Superior temporal gyrus (tissue), 1 donor: ENCODE measurements at regions not wholly inside any gene's neighbourhood (a gene's known extent, or its start where the extent isn't known, plus 50 kb on each side); places are given as distances from the start of the nearest gene placed in this dataset.

Experiments
- DNase-seq: peaks from one replicate; pipeline ENCODE4 v3.0.0-alpha.2; 2016; ENCODE audit errors: extremely low spot score

DNA sequence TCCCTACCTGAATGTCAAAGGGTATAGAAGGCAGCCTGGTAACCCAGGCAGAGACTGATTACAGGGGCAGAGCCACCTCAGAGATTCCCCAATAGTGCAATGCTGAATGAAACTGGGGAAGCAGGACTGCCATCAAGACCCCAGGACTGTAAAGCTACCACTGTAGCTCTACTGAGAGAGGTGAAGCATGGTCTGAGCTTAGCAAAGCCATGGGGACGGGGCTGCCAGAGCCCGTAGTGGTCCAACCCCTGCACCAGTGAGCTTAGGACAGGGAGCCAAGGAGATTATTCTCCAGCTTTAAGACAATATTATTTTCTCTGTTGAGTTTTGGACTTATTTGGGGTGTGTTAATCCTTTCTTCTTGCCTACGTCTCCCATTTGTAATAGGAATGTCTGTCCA lies 679.3 kb upstream of the GRAMD2B start:
- DNase-seq = no peak

- no peak for DNase-seq
These were observed 676.3 kb upstream of the GRAMD2B start for GRCh38 chr5:125746917-125747316.

GRCh38 chr5:125750147-125750860 lies 672.9 kb upstream of the GRAMD2B start:
- no peak for DNase-seq

GRCh38 chr5:125750861-125751186 lies 672.4 kb upstream of the GRAMD2B start:
- no peak for DNase-seq

DNA sequence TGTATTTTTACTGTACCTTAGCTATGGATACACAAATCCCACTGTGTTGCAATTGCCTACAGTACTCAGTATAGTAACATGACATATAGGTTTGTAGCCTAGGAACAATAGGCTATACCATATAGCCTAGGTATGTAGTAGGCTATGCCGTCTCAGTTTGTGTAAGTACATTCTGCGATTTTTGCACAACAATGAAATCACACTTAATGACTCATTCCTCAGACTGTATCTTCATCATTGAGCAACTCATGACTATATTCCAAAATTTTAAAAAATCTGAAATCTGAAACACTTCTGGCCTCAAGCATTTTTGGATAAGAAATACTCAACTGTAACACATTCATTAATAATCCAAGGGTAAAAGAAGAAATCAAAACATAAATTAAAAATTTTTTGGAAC lies 666.8 kb upstream of the GRAMD2B start:
- no peak for DNase-seq

DNA sequence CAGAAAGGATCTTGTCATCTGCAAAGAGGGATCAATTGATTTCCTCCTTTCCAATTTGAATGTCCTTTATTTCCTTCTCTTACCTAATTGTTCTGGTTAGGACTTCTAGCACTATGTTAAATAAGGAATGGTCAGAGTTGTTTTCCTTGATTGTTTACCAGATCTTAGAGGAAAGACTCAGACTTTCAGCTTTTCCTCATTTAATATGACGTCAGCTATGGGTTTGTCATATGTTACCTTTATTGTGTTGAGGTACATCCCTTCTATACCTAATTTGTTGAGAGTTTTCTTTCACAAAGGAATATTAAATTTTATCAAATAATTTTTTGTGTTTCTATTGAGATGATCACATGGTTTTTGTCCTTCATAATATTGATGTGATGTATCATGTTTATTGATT lies 656.5 kb upstream of the GRAMD2B start:
- DNase-seq = no peak

- peak; percentile 25 for DNase-seq
These were observed 647.3 kb upstream of the GRAMD2B start for GRCh38 chr5:125775896-125776295.

- no peak for DNase-seq
These were observed 646.5 kb upstream of the GRAMD2B start for GRCh38 chr5:125776656-125777139.

- no peak for DNase-seq
These were observed 644.4 kb upstream of the GRAMD2B start for GRCh38 chr5:125778791-125779190.

DNA sequence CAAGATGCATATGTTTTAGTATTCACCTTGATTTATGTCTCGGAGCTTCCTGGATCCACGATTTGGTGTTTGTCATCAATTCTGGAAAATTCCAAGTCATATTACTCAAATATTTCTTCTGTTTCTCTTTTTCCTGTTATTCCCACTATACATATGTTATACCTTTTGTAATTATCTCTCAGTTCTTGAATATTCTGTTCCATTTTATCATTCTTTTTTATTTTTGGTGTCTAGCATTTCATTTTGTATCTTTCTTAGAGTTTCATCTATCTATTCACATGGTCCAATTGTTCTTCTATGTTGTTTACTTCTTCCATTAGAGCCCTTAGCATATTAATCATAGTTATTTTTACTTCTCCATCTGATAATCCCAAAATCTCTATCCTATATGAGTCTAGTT lies 637.8 kb upstream of the GRAMD2B start:
- DNase-seq = no peak

- no peak for DNase-seq
These were observed 637.2 kb upstream of the GRAMD2B start for GRCh38 chr5:125786021-125786420.

- no peak for DNase-seq
These were observed 629.7 kb upstream of the GRAMD2B start for GRCh38 chr5:125793470-125793869.

DNA sequence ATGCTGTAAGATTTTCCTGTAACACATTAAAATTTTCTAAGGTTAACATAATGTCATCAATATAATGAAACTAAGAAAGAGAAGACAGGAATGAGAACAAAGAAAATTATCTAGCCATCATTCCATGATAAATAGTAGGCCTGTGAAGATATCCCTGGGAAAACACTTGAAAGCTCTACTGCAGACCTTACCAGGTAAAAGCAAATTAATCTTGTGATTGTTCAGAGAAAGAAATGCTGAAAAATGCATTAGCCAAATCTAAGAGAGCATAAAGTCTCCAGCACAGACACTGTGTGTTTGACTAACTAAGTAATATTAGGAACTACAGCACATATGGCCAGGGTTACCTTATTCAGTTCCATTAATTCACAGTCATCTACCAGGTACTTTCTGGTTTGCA lies 628.3 kb upstream of the GRAMD2B start:
- no peak for DNase-seq

GRCh38 chr5:125798307-125798706 lies 624.9 kb upstream of the GRAMD2B start:
- DNase-seq = no peak

DNA sequence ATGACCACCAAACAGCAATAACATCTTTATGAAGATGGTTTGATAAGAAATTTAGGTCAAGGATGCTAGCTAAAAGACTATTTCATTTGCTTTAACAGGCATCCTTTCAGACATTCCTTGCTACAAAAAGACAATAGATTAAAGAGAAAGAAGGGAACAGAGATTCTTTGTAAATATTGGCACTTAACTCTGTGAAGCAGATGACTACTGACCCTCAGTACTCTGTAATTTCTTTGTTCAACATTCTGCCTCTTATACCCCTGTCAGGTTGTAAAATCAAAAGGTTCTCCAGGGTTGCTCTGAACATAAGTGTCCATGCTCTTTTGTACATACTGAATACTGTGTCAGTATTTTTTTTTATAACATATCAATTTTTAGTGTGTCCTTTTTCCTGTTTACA lies 610.6 kb upstream of the GRAMD2B start:
- DNase-seq = peak; percentile 69

DNA sequence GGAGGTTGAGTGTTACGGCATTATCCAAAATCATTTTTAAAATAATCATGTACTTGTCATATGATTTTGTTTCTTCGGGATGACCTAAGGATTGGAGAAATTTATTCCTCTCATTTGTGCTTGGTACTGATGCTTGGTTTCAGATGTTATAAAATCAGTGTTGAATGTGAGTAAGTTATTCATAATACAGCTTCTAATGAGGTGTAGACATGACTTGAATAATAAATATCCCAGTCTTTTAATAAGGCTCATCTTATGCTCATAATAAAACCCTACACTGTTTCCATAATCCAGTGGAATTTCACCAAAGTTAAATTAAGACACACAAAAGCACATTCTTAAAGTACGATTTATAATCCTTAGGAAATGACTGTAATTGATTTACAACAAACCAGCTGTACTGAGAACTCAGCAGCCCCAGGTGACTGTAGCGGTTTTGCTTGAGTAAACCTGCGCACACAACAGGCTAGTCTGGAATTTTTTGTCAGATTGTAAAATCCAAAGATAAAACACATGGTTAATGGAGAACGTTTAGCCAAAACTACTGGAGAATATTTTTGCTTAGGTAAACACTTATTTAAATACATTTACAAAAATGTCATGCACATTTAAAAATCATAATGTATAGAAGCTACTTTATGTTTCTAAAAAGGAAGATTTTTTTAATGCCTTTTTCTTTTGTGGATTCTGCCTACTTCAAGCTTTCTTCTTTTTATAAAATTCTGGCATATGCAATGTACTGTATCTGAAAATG lies 609.8 kb upstream of the GRAMD2B start:
- peak; percentile 28 for DNase-seq

GRCh38 chr5:125814119-125814518 lies 609.1 kb upstream of the GRAMD2B start:
- no peak for DNase-seq

DNA sequence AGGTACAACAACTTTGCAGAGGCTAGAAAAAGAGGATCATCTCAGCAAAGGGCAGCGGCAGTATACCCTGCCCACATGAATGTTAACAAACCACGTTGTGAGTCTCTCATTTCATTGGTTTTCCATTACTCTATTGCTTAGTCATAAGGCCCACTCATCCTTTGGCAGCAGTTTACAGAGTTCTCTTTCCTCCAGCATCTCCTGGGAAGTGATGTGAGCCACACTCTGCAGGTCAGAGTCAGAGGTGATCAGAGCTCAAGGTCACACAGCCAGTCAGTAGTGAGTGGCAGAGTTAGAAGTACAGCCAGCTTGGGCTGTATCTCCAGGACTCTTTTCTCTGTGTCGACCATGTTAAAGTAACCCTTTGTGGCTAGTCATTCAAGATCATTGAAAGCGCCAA lies 599.6 kb upstream of the GRAMD2B start:
- no peak for DNase-seq

- no peak for DNase-seq
These were observed 597.0 kb upstream of the GRAMD2B start for GRCh38 chr5:125826214-125826613.

DNA sequence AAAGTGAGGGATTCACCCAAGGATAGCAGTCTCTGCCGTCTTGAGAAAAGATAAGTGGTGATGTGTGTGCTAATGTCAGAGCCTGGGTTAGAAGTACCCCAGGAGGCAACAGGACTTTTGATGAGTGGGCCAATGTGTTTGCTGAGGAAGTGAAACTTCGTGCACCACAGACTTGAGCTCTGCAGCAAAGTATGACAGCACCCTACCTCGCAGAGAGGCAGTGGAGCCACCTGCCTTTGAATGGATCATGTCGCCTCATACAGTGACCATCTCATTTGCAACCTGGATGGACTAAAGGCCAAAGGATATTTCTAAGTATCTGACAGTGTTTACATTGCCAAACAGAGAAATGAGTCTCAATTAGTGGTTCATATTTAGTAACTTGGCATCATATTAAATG lies 593.9 kb upstream of the GRAMD2B start:
- DNase-seq = no peak

- DNase-seq = no peak
These were observed 589.8 kb upstream of the GRAMD2B start for GRCh38 chr5:125833398-125833797.

GRCh38 chr5:125834438-125835115 lies 588.6 kb upstream of the GRAMD2B start:
- DNase-seq = no peak
